ENCODE measurements at regions not wholly inside any gene's neighbourhood (a gene's known extent, or its start where the extent isn't known, plus 50 kb on each side); places are given as distances from the start of the nearest gene placed in this dataset.
A peak's percentile ranks its signal among the peaks of the same experiment; 100 is the strongest.

- Mint-ChIP-seq H3K4me3 (ENCODE audit: low read depth) (no peak overlapping the region), H3K4me1 (ENCODE audit: low read depth) (peaks cover 64% of the 10 kb centered on the region), H3K36me3 (ENCODE audit: low read depth) (no peaks in the 10 kb centered on the region), H3K9me3 (no peaks in the 10 kb centered on the region), H3K27me3 (ENCODE audit: low read depth) (no peaks in the 10 kb centered on the region), H3K27ac (peak overlapping the region; percentile 90)
- intact Hi-C loops (cut with micrococcal nuclease): loop anchor here (1.0 to 5.0 kb wide), 6 partner anchors 10 to 242 kb away; partner anchors contain the start of genes ZEB1 and ZNF438
- peak; percentile 54 for DNase-seq (ENCODE audit: low spot score)
Observed at GRCh38 chr10:31101123-31101522, 69.5 kb upstream of the ZNF438 start.

DNA sequence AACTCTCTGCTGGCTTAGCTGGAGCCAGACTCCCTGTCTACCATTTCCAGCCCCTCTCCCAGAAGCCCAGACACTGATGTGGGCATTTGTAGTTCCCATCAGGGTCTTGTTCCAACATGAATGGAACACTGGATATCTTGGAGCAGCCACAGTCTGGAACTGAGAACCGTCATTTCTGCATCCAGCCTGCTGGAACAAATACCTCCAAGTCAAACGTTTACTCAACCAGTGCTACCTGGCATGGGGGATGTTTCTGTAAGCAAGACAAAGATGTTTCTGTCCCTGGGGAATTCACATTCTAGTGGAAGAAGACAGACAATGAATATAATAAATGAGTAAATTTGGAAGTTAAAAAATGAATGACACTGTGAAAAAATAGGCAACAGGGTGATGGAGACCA is 70.8 kb upstream of the ZNF438 start:
- Mint-ChIP-seq H3K4me3 (ENCODE audit: low read depth) (no peak overlapping the region), H3K27ac (peak overlapping the region; percentile 63), H3K4me1 (ENCODE audit: low read depth) (peaks cover 58% of the 10 kb centered on the region), H3K36me3 (ENCODE audit: low read depth) (no peaks in the 10 kb centered on the region), H3K27me3 (ENCODE audit: low read depth) (no peaks in the 10 kb centered on the region), H3K9me3 (no peaks in the 10 kb centered on the region)
- intact Hi-C loops (cut with micrococcal nuclease): loop anchor here (5.0 kb wide), 2 partner anchors 70 to 215 kb away; partner anchors contain the start of genes ZEB1 and ZNF438
- no peak for DNase-seq (ENCODE audit: low spot score)

GRCh38 chr10:31103112-31103511 is 71.4 kb upstream of the ZNF438 start:
- H3K4me3 Mint-ChIP-seq (ENCODE audit: low read depth): no peak overlapping the region
- H3K27ac Mint-ChIP-seq: no peak overlapping the region
- peaks cover 52% of the 10 kb centered on the region for H3K4me1 Mint-ChIP-seq (ENCODE audit: low read depth)
- no peaks in the 10 kb centered on the region for H3K36me3 Mint-ChIP-seq (ENCODE audit: low read depth)
- DNase-seq (ENCODE audit: low spot score): no peak
- H3K27me3 Mint-ChIP-seq (ENCODE audit: low read depth): no peaks in the 10 kb centered on the region
- intact Hi-C loops (cut with micrococcal nuclease): loop anchor here (5.0 kb wide), 2 partner anchors 71 to 214 kb away; partner anchors contain the start of genes ZEB1 and ZNF438
- H3K9me3 Mint-ChIP-seq: no peaks in the 10 kb centered on the region

GRCh38 chr10:31112961-31113360 is 81.3 kb upstream of the ZNF438 start:
- no peak for DNase-seq (ENCODE audit: low spot score)
- H3K27me3 Mint-ChIP-seq (ENCODE audit: low read depth): no peaks in the 10 kb centered on the region
- H3K4me3 Mint-ChIP-seq (ENCODE audit: low read depth): no peak overlapping the region
- peaks cover 21% of the 10 kb centered on the region for H3K9me3 Mint-ChIP-seq
- intact Hi-C loops (cut with micrococcal nuclease): no loop called here
- H3K4me1 Mint-ChIP-seq (ENCODE audit: low read depth): no peaks in the 10 kb centered on the region
- peaks cover 4% of the 10 kb centered on the region for H3K36me3 Mint-ChIP-seq (ENCODE audit: low read depth)
- H3K27ac Mint-ChIP-seq: no peak overlapping the region

DNA sequence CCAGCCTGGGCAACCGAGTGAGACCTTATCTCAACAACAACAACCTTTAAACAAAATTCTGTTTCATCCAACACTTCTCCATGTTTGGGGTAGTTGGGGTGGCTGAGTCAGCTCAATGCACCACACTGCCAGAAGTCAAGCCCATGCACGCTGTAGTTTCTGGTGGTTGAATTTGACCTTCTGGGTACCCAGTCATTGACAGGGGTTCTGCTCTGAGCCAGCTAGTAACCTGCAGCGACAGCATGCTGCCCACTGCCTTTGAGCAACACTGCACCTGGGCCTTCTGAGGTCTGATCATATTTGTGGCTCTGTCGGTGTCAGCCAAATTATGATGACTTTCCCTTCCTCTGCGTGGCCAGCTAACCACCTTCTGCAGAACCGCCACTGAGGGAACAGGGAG is 84.6 kb upstream of the ZNF438 start:
- DNase-seq (ENCODE audit: low spot score): no peak
- Mint-ChIP-seq H3K27ac (no peak overlapping the region), H3K9me3 (peaks cover 25% of the 10 kb centered on the region), H3K4me3 (ENCODE audit: low read depth) (no peak overlapping the region), H3K27me3 (ENCODE audit: low read depth) (no peaks in the 10 kb centered on the region), H3K4me1 (ENCODE audit: low read depth) (peaks cover 6% of the 10 kb centered on the region), H3K36me3 (ENCODE audit: low read depth) (peaks cover 7% of the 10 kb centered on the region)
- intact Hi-C loops (cut with micrococcal nuclease): no loop called here

GRCh38 chr10:31118556-31118955 is 86.9 kb upstream of the ZNF438 start:
- H3K27me3 Mint-ChIP-seq (ENCODE audit: low read depth): no peaks in the 10 kb centered on the region
- H3K4me3 Mint-ChIP-seq (ENCODE audit: low read depth): no peak overlapping the region
- DNase-seq (ENCODE audit: low spot score): no peak
- intact Hi-C loops (cut with micrococcal nuclease): no loop called here
- H3K9me3 Mint-ChIP-seq: peaks cover 18% of the 10 kb centered on the region
- H3K36me3 Mint-ChIP-seq (ENCODE audit: low read depth): peaks cover 2% of the 10 kb centered on the region
- peaks cover 12% of the 10 kb centered on the region for H3K4me1 Mint-ChIP-seq (ENCODE audit: low read depth)
- no peak overlapping the region for H3K27ac Mint-ChIP-seq

DNA sequence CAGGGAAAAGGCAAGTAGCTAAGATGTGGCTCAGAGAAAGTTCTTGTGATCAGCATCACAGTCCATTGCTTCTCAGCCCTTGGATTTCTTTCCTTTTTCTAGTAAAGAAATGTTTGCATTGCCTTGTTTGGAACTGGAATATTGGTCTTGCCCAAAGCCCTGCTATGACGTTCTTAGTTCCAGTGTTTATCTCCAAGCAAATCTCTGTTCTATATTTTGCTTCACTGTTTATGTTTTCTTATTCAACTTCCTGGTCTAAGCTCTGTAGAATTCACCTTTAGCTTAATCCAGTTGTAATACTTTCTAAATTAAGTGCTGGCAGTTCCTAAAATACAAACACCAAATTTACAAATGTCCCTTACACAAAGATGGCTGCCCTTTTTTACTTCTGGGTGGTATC is 88.7 kb upstream of the ZNF438 start:
- intact Hi-C loops (cut with micrococcal nuclease): no loop called here
- Mint-ChIP-seq H3K27me3 (ENCODE audit: low read depth) (no peaks in the 10 kb centered on the region), H3K27ac (no peak overlapping the region), H3K4me1 (ENCODE audit: low read depth) (peaks cover 14% of the 10 kb centered on the region), H3K4me3 (ENCODE audit: low read depth) (no peak overlapping the region), H3K36me3 (ENCODE audit: low read depth) (peaks cover 2% of the 10 kb centered on the region), H3K9me3 (peaks cover 12% of the 10 kb centered on the region)
- DNase-seq (ENCODE audit: low spot score): no peak

DNA sequence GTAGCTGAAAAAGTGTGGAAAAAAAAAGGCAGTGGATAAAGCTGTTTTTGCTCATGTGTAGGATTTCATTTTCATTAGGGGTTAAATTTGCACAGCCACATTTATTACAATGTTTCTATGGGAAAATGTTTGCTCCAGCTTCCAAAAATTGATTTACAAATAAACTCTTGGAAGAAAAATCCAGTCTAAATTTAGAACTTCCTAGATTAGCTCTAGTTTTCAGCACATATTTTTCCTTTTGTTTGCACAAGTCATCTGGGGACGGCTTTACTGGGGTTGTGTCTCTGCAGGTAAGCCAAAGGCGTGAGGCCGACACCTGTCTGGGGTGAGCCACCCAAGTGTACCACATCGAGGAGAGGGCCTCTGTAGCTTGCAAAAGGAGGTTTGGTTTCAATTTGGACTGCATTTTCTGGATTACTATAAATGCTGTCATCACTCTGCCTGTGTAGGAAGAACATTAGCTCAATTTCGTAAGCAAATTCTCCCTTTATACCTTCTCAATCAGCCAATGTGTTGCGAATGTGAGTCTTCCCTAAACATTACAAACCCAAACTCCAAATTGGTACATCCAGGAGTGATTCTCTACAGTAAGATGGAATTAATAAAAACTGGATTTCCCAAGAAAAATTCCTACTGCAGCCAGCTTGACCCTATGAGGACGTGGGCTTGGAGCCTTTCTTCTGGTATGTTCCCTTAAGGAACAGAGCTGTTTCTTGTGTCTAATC is 89.5 kb upstream of the ZNF438 start:
- intact Hi-C loops (cut with micrococcal nuclease): no loop called here
- Mint-ChIP-seq H3K27me3 (ENCODE audit: low read depth) (no peaks in the 10 kb centered on the region), H3K9me3 (peaks cover 8% of the 10 kb centered on the region), H3K4me1 (ENCODE audit: low read depth) (peaks cover 17% of the 10 kb centered on the region), H3K27ac (no peak overlapping the region), H3K4me3 (ENCODE audit: low read depth) (no peak overlapping the region), H3K36me3 (ENCODE audit: low read depth) (peaks cover 2% of the 10 kb centered on the region)
- DNase-seq (ENCODE audit: low spot score): no peak

DNA sequence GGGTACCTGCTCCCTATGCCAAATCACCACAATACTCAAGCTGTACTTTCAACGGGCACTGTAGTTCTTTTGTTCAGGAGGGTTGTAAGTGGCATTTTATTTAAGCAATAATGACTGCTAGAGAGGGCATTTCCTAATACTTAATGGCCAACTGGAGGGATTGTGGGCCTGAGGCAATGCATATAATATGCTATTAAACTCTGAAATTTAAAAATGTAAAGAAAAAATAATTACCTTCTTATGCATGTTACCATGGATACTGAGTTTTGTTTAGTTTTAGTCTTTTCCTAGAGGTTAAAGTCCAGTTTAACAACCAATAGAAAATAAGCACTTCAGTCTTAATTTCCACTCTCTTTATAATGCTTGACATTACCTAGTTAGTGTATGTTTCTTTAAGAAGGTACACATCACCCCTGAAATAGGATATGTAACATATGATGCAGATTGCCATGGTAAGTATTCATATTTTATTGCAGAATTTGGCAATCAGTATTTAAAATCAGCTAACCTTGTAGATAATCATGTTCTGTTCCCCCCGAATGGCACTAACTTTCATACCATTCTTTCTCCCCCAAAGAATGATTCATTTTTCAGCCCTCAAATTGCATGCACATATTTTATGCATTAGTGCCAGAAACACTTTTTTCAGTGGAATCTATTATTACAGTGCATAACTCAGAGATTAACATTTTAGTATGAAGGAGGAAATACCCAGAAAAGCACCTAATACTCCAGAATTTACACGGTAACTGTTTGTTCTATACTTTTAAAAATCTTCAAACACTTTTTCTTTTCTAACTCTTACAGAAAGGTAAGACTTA is 90.3 kb upstream of the ZNF438 start:
- no peaks in the 10 kb centered on the region for H3K27me3 Mint-ChIP-seq (ENCODE audit: low read depth)
- H3K4me3 Mint-ChIP-seq (ENCODE audit: low read depth): no peak overlapping the region
- peaks cover 22% of the 10 kb centered on the region for H3K4me1 Mint-ChIP-seq (ENCODE audit: low read depth)
- H3K9me3 Mint-ChIP-seq: peaks cover 8% of the 10 kb centered on the region
- intact Hi-C loops (cut with micrococcal nuclease): no loop called here
- no peak overlapping the region for H3K27ac Mint-ChIP-seq
- peaks cover 2% of the 10 kb centered on the region for H3K36me3 Mint-ChIP-seq (ENCODE audit: low read depth)
- DNase-seq (ENCODE audit: low spot score): no peak

GRCh38 chr10:31123946-31124345 is 92.3 kb upstream of the ZNF438 start:
- H3K4me1 Mint-ChIP-seq (ENCODE audit: low read depth): peaks cover 25% of the 10 kb centered on the region
- peaks cover 2% of the 10 kb centered on the region for H3K36me3 Mint-ChIP-seq (ENCODE audit: low read depth)
- H3K9me3 Mint-ChIP-seq: peaks cover 5% of the 10 kb centered on the region
- intact Hi-C loops (cut with micrococcal nuclease): no loop called here
- no peak overlapping the region for H3K4me3 Mint-ChIP-seq (ENCODE audit: low read depth)
- H3K27me3 Mint-ChIP-seq (ENCODE audit: low read depth): no peaks in the 10 kb centered on the region
- no peak for DNase-seq (ENCODE audit: low spot score)
- H3K27ac Mint-ChIP-seq: no peak overlapping the region

DNA sequence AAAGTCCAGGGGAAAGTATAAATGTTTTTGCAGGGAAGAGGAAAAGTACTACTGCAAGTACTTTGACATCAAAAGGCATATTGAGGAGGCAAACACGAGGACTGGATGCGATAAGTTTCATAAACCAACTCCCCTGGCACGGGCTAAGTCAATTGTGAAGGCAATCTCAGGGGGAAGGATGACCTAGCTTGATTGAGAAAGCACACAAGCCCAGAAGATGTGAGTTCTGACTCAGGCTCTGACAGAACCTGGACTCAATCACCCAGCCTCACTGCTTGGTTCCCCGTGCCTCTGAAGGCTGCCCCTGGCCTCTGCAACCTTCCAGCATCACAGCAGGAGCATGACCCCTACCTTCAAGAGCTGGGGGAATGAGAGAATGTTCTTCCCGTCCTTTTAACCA is 93.2 kb upstream of the ZNF438 start:
- intact Hi-C loops (cut with micrococcal nuclease): no loop called here
- Mint-ChIP-seq H3K4me1 (ENCODE audit: low read depth) (peaks cover 26% of the 10 kb centered on the region), H3K4me3 (ENCODE audit: low read depth) (no peak overlapping the region), H3K27ac (no peak overlapping the region), H3K9me3 (peaks cover 3% of the 10 kb centered on the region), H3K27me3 (ENCODE audit: low read depth) (no peaks in the 10 kb centered on the region), H3K36me3 (ENCODE audit: low read depth) (peaks cover 2% of the 10 kb centered on the region)
- DNase-seq (ENCODE audit: low spot score): no peak

GRCh38 chr10:31125789-31126188 is 94.1 kb upstream of the ZNF438 start:
- intact Hi-C loops (cut with micrococcal nuclease): no loop called here
- H3K27ac Mint-ChIP-seq: no peak overlapping the region

DNA sequence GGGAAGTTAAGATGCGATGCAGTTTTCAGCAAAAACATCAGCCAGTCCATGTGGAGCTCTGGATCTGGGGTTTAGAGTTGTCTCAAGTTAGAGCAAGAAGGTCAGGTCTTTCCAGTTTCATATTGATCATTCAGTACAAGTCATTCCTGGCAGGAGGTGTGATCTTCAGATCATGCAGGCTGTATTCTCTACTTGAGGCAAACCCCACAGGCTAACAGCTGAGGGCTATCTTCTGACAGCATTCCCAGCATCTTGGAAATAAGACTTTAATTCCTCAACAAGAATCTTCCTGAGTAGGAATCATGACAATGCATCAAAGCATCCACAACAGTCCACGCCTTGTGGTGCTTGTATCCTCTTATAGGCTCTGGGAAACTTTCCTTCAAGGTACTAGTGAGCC is 94.9 kb upstream of the ZNF438 start:
- peaks cover 24% of the 10 kb centered on the region for H3K4me1 Mint-ChIP-seq (ENCODE audit: low read depth)
- no peaks in the 10 kb centered on the region for H3K9me3 Mint-ChIP-seq
- H3K36me3 Mint-ChIP-seq (ENCODE audit: low read depth): no peaks in the 10 kb centered on the region
- DNase-seq (ENCODE audit: low spot score): no peak
- H3K27ac Mint-ChIP-seq: no peak overlapping the region
- no peaks in the 10 kb centered on the region for H3K27me3 Mint-ChIP-seq (ENCODE audit: low read depth)
- no peak overlapping the region for H3K4me3 Mint-ChIP-seq (ENCODE audit: low read depth)
- intact Hi-C loops (cut with micrococcal nuclease): no loop called here

More at GRCh38 chr10:31125789-31126188, 94.1 kb upstream of the ZNF438 start:
- H3K4me1 Mint-ChIP-seq (ENCODE audit: low read depth): peaks cover 24% of the 10 kb centered on the region
- DNase-seq (ENCODE audit: low spot score): no peak
- H3K4me3 Mint-ChIP-seq (ENCODE audit: low read depth): no peak overlapping the region
- no peaks in the 10 kb centered on the region for H3K27me3 Mint-ChIP-seq (ENCODE audit: low read depth)
- H3K9me3 Mint-ChIP-seq: no peaks in the 10 kb centered on the region
- H3K36me3 Mint-ChIP-seq (ENCODE audit: low read depth): no peaks in the 10 kb centered on the region

Data from activated T-helper 2 cell treated with anti-CD3 and anti-CD28 coated beads, Interferon-gamma antibody, Interleukin-2, Interleukin-4, amounts not matched to agents 10 μg/mL and 5 μg/mL and 100 μg/mL, durations not matched to agents 14 hours and 24 hours and 36 hours (primary cell).